Central memory CD4-positive, alpha-beta T cell (primary cell): ENCODE measurements at regions not wholly inside any gene's neighbourhood (a gene's known extent, or its start where the extent isn't known, plus 50 kb on each side); places are given as distances from the start of the nearest gene placed in this dataset.
A peak's percentile ranks its signal among the peaks of the same experiment; 100 is the strongest.
"Not testable (repeated sequence)": the region's sequence is repeated elsewhere in the genome, so short reads cannot be mapped to it uniquely, and the experiment has no call there.

Source experiments
- DNase-seq: peaks from one replicate; pipeline ENCODE4 v3.0.0; 2022

- no peak for DNase-seq
These were observed 492.4 kb upstream of the ACVR2A start for GRCh38 chr2:147352264-147353071.

- no peak for DNase-seq
These were observed 493.0 kb upstream of the ACVR2A start for GRCh38 chr2:147351784-147352183.

GRCh38 chr2:147348931-147349555 is 495.8 kb upstream of the ACVR2A start:
- DNase-seq, result no peak

GRCh38 chr2:147346142-147346541 is 498.7 kb upstream of the ACVR2A start:
- DNase-seq, result no peak

- DNase-seq, result no peak
These were observed 499.6 kb upstream of the ACVR2A start for GRCh38 chr2:147345246-147345645.

- no peak for DNase-seq
These were observed 502.5 kb upstream of the ACVR2A start for GRCh38 chr2:147342329-147342728.

GRCh38 chr2:147331790-147332419 is 512.9 kb upstream of the ACVR2A start:
- peak; percentile 44 for DNase-seq

- no peak for DNase-seq
These were observed 513.9 kb upstream of the ACVR2A start for GRCh38 chr2:147330925-147331324.

GRCh38 chr2:147327613-147328012 is 517.2 kb upstream of the ACVR2A start:
- no peak for DNase-seq

- DNase-seq, result no peak
These were observed 518.8 kb upstream of the ACVR2A start for GRCh38 chr2:147325990-147326389.

- no peak for DNase-seq
These were observed 524.7 kb upstream of the ACVR2A start for GRCh38 chr2:147320146-147320545.

- DNase-seq, result no peak
These were observed 533.8 kb upstream of the ACVR2A start for GRCh38 chr2:147311058-147311430.

GRCh38 chr2:147310335-147311057 is 534.3 kb upstream of the ACVR2A start:
- no peak for DNase-seq

- peak; percentile 59 for DNase-seq
These were observed 547.0 kb upstream of the ACVR2A start for GRCh38 chr2:147297820-147298219.

GRCh38 chr2:147294825-147295392 is 549.9 kb upstream of the ACVR2A start:
- no peak for DNase-seq

GRCh38 chr2:147293991-147294824 is 550.6 kb upstream of the ACVR2A start:
- peak; percentile 24 for DNase-seq

GRCh38 chr2:147288131-147288530 is 556.7 kb upstream of the ACVR2A start:
- peak; percentile 54 for DNase-seq

GRCh38 chr2:147275943-147276342 is 568.9 kb upstream of the ACVR2A start:
- DNase-seq, result no peak

GRCh38 chr2:147273628-147274027 is 571.2 kb upstream of the ACVR2A start:
- DNase-seq, result no peak

- no peak for DNase-seq
These were observed 571.7 kb upstream of the ACVR2A start for GRCh38 chr2:147273106-147273505.

GRCh38 chr2:147269581-147269980 is 575.2 kb upstream of the ACVR2A start:
- DNase-seq, result not testable (repeated sequence)

- no peak for DNase-seq
These were observed 584.6 kb upstream of the ACVR2A start for GRCh38 chr2:147260241-147260640.
